ENCODE measurements at regions not wholly inside any gene's neighbourhood (a gene's known extent, or its start where the extent isn't known, plus 50 kb on each side); places are given as distances from the start of the nearest gene placed in this dataset.
"Not testable (repeated sequence)": the region's sequence is repeated elsewhere in the genome, so short reads cannot be mapped to it uniquely, and the experiment has no call there.

DNA sequence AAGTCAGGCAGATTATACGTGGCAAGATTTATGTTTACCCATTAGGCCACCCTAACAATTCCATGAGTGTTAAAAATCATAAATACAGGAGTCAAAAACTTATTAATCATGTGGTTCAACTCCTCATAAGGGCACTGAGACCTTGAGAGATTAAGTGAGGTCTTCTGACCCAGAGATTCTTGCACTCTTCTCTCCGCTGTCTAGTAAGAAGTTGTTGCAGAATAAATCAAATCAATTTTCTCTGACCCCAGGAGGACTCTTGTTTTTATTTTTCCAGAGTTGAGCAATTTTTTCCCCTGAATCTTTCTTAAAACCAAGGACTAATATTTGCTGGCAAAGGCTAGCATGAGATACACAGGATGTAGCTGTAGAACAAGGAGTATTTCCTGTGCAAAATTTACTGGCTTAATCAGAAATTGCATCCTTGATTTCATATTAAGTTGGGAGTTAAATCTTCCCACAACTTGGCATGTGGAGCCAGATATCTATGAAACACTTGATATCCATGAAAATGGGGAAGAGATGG, 90.9 kb upstream of the PTHLH start:
- no peak for DNase-seq

GRCh38 chr12:28065374-28065773, 92.8 kb upstream of the PTHLH start:
- DNase-seq, result no peak

- no peak for DNase-seq
Measured at GRCh38 chr12:28065889-28066630, 93.5 kb upstream of the PTHLH start.

- no peak for DNase-seq
Measured at GRCh38 chr12:28066879-28067278, 94.3 kb upstream of the PTHLH start.

DNA sequence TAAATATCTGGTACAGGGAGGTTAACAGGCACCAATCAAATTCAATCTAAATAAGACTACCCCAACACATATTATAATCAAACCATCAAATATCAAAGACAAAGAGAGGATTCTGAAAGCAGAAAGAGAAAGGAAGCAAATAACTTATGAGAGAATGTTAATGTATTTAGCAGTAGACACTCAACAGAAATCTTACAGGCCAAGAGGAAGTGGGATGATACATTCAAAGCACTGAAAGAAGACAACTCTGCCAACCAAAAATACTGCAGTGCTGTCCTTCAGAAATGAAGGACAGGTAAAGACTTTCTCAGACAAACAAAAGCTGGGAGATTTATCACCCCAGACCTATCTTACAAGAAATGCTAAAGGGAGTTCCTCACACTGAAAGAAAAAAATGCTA, 95.9 kb upstream of the PTHLH start:
- no peak for DNase-seq

DNA sequence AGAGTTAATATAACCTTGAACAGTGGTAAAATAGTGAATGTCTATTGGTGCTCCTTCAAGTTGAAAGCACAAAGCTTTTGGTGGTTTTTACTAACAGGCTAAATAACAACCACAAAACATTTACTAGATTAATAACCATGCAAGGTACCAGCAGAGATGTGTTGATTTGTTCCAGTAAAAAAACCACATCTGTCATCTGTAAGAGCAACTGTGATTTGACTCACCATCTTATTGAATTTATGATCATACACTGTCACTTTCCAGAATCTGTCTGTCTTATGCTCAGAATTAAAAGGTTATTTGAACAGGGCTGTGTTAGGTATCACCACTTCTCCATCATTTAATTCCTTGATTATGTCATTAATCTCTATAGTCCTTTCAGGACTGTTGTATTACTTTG, 107.0 kb upstream of the PTHLH start:
- DNase-seq, result no peak

DNA sequence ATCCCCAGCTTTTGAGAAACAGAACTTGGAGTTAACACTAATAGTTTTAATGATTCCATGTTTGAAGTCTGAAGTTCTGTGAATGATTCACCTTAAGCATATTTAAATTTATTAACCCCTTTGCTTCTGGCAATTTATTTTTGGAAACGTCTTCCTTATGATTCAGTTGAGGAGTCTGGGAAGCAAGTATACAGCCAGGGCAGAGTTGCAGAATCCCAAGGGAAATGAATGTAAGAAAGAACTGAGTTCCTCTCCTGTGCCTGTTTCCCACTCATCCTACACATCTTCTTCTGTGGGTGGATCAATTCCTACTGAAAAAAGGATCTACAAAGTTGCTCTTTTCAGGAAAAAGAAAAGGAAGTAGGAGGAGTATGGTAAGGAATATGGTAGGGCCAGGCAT, 108.2 kb upstream of the CCDC91 start:
- DNase-seq, result no peak

GRCh38 chr12:28083840-28084678, 106.2 kb upstream of the CCDC91 start:
- no peak for DNase-seq

DNA sequence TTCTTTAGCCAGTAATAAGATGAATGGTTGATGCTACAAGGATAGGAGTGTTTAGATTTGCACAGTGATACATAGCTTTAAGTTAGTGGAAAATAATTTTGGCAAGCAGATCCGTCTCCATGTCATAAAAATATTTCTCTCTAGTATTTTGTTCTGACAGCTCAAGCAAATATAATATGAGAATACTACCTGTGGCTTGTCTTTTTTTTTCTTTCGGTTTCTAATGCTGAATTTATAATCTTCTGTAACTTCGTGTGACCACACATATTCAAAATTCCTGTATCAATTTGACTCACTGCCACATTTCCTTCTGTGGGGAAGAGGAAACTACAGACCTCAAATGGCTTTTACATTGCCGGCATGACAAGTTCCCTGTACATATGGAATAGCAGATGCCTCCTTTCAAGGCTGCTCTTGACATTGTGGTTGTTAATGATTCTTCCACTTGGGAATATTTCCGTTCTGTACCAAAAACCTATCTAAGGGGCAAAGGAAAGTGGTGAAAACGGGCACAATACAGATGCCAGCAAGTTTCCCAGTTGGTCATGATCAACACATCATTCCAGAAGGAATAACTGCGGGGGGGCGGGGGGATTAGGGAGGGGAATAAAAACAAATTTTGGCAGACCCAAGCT, 103.6 kb upstream of the CCDC91 start:
- DNase-seq, result no peak

GRCh38 chr12:28088566-28089272, 101.5 kb upstream of the CCDC91 start:
- DNase-seq, result no peak

DNA sequence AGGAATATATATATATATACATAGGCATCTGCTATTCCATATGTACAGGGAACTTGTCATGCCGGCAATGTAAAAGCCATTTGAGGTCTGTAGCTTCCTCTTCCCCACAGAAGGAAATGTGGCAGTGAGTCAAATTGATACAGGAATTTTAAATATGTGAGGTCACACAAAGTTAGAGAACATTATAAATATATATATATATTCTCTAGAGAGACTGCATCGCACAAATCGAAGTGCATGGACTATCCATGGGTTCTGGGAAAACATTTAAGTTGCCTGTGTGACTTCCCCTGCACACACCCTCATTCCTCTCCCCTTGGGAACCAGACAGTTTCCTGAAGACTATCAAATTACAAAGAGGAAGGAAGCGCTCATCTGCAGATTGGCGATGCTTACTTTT, 100.9 kb upstream of the CCDC91 start:
- no peak for DNase-seq

DNA sequence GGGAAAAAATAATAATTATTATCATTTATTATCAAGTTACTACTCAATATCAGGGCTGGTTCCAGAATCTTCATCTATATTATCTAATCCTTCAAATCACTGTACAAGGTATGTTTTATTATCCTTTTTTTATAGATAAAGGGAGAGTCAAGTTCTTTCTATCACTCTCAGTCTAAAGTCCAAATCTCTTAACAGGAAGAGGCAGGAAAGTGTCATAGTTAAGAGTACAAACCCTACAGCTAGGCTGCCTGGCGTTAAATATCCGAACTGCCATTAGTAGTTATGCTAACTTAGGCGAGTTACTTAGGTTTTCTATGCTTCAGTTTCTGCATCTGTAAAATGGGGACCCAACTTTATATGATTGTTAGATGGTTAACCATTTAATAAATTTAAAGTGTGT, 99.4 kb upstream of the CCDC91 start:
- no peak for DNase-seq

GRCh38 chr12:28092396-28092795, 97.9 kb upstream of the CCDC91 start:
- DNase-seq, result no peak

GRCh38 chr12:28096649-28097048, 93.6 kb upstream of the CCDC91 start:
- DNase-seq, result no peak

DNA sequence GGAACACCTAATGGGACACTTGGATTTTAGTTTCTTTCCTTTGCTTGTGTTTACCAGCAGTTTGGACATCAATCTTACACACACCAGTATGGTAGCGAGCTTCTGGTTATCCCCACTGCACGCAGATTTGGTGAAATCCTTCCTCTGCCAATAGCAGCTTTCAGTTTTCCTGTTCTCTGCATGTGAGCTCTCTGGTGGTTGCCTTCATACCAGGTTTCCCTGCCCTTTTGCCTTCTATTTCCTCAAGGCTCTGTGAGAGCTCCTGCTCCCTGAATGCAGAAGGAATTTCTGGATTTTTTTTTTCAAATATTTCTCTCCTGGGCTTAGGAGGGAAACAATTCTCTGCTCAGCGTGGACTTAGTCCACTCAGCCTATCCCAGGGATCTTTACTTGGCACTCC, 93.0 kb upstream of the CCDC91 start:
- DNase-seq, result no peak

GRCh38 chr12:28099245-28099644, 91.0 kb upstream of the CCDC91 start:
- DNase-seq, result not testable (repeated sequence)

DNA sequence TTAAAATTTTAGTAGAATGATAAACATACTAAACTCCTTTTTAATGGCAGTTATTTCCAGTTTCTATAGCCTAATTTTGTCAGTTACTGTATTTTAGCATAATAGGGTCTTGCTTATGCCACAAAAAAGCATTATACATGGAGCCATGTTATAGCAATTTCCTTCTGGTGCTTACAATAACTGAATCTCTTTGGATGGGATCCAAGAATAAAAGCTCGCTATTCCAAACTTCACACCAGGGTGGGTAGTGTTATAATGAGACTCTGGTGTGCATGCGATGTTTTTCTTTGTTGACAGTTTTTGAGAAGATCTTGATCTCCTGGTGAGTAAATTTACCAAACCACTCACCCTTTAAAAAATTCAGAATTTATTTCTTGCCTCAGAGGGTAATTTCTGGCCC, 90.4 kb upstream of the CCDC91 start:
- peak; percentile 12 for DNase-seq

- DNase-seq, result no peak
Measured at GRCh38 chr12:28100717-28101116, 89.5 kb upstream of the CCDC91 start.

GRCh38 chr12:28104316-28104715, 85.9 kb upstream of the CCDC91 start:
- DNase-seq, result no peak

DNA sequence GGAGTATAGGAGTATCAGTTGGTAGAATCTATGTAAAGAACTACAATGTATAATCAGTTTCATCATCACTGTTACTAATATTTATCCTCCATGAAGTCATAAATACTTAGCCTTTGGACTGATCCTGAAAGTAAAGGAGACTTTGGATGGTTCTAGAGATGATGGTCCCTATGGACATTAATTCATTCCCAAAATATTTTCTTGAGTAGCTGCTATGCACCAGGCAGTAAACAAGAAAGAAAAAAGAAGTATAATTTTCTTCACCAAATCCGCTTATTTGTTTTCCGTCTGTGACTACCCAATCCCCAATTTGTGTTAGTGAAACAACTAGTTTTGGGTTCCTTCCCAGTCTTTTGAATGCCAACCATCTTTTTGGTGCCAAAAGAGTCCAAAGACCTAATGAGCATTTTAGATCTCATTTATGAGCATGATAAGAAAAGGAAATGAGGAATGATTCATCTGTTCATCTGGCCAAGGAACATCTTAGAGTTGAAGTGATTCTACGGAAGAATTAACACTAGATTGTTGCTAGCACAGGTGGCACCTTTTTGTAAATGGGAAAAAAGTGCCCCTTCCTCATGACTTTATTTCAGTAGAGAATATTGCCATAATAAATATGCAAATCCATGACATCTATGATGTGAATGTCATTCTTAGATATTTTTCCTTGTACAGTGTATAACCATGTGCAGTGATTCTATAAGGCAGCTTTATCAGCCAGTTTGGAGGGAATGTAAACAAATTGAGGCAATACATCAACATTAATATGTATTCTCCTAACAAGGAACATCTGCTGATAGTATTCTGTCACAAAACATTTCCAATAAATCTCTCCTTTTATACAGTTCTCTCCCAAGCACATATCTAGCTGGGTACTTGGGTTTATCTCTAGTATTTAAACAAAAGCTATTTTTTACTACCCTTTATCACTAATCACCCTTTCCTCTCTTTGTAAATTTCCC, 85.1 kb upstream of the CCDC91 start:
- DNase-seq, result no peak

DNA sequence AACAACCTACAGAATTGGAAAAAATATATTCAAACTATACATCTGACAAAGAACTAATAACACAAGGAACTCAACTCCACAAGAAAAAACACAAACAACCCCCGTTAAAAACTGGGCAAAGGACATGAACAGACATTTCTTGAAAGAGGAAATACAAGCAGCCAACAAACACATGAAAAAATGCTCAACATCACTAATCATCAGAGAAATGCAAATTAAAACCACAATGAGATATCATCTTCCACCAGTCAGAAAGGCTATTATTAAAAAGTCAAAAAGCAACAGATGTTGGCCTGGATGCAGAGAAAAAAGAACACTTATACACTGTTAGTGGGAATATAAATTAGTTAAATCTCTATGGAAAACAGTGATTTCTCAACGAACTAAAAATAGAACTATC, 82.6 kb upstream of the CCDC91 start:
- DNase-seq, result no peak

GRCh38 chr12:28108599-28108998, 81.7 kb upstream of the CCDC91 start:
- no peak for DNase-seq

Data from NCI-H2081 treated with DMSO at 0.1 percent for 48 hours (cell line).